Upper lobe of left lung (tissue), 4 donors: ENCODE measurements at regions not wholly inside any gene's neighbourhood (a gene's known extent, or its start where the extent isn't known, plus 50 kb on each side); places are given as distances from the start of the nearest gene placed in this dataset.

Source experiments
- CTCF ChIP-seq, 6 experiments: fragments of 450-650 bp in 4 of 6; fragments of 200-600 bp in 2 of 6; sonication (generic) in 2 of 6; IDR thresholded peaks; one replicate each; pipeline ENCODE4 v1.5.1; 2016 to 2019; ENCODE audit warnings: antibody characterized with exemption in 6 of 6
- EP300 ChIP-seq, 4 donors: sonication (generic); formaldehyde crosslinking; IDR thresholded peaks; one replicate each; pipeline ENCODE4 v1.5.1; 2017; ENCODE audit warnings: antibody characterized with exemption in 4 of 4, control low read depth in 2 of 4
- POLR2A ChIP-seq, 4 donors: fragments of 450-650 bp; IDR thresholded peaks; one replicate each; pipeline ENCODE4 v1.5.1; 2016 to 2017; ENCODE audit warnings: antibody characterized with exemption in 4 of 4, mild to moderate bottlenecking in 2 of 4
- POLR2AphosphoS5 ChIP-seq, 2 donors: sonication (generic); formaldehyde crosslinking; IDR thresholded peaks; one replicate each; pipeline ENCODE4 v1.5.1; 2017; ENCODE audit warnings: antibody characterized with exemption in 2 of 2

- TF ChIP-seq POLR2A (IDR thresholded peaks at IDR 0.05) (no peak), POLR2AphosphoS5 (IDR thresholded peaks at IDR 0.05) (no peak), CTCF (IDR thresholded peaks at IDR 0.05) (no peak), EP300 (IDR thresholded peaks at IDR 0.05) (no peak)
These were observed 676.9 kb downstream of the SMARCA1 start for GRCh38 chrX:128846385-128846784.
